ENCODE measurements at regions not wholly inside any gene's neighbourhood (a gene's known extent, or its start where the extent isn't known, plus 50 kb on each side); places are given as distances from the start of the nearest gene placed in this dataset.
"Not testable (repeated sequence)": the region's sequence is repeated elsewhere in the genome, so short reads cannot be mapped to it uniquely, and the experiment has no call there.

DNA sequence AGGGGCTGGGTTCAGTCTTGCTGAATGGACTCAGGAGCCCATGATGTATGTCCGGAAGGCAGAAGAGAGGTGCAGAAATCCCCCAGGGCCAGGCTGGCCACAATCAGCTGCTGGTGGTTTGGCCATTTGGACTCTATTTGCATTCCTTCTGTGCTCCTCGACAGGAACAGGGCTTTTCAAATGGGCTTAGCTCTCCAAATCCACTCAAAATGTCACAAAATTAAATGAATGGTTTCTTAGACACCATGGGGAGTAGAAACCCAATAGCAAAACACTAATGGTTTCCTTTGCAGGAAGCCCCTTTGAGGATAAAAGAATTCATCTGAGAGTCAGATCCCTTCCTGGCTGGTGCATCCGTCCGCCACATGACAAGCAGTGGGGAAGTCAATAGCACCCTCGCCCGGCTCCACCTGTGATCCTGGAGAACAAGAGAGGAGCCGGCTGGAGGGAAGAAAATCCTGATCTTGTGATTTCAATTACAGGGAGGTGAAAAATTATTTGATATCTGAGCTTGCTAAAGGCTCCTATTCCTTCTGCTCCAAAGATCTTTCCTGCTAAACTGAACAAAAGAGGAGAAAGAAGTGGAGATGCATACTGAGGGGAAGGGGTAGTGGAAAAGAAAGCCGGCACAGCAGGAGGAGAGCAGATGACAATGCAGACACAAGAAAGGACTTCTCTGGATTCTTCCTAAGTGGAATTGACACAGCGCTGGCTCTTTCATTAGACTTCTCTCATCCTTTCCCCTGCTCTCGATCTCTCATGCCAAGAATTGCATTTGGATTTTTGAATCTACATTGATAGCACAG, 190.7 kb downstream of the C7orf25 start:
- DNase-seq (ENCODE audit: low spot score), result no peak

- no peak for DNase-seq (ENCODE audit: low spot score)
These were observed 191.9 kb downstream of the C7orf25 start for GRCh38 chr7:42720012-42720411.

DNA sequence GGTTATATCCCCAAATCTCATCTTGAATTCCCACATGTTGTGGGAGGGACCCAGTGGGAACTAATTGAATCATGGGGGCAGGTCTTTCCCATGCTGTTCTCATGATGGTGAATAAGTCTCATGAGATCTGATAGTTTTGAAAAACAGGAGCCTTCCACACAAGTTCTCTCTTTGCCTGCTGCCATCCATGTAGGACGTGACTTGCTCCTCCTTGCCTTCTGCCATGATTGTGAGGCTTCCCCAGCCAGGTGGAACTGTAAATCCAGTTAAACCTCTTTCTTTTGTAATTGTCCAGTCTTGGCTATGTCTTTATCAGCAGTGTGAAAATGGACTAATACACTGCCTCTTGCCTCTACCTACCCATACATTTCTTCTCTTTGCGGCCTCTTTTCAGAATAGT, 193.4 kb downstream of the C7orf25 start:
- DNase-seq (ENCODE audit: low spot score), result not testable (repeated sequence)

- DNase-seq (ENCODE audit: low spot score), result no peak
These were observed 197.5 kb downstream of the C7orf25 start for GRCh38 chr7:42714356-42714755.

- no peak for DNase-seq (ENCODE audit: low spot score)
These were observed 202.6 kb downstream of the C7orf25 start for GRCh38 chr7:42709284-42709683.

DNA sequence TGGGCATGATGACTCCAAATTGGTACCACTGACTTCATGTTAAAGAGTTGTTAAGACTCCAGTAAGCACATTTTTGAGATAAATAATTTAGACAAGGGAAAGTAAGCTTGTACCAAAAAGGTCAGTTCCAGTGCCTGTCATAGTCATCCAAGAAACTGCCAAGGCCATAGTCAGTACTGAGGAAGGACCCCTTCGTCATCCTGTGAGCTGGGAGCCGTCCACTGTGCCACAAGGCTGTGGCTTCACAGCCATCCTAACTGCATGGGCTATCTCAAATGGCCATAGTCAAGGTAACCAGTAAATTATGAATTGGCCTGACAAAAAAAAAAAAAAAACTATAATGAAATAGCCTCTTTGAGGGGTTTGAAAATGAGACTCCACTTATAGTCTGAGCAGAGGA, 207.2 kb downstream of the C7orf25 start:
- no peak for DNase-seq (ENCODE audit: low spot score)

- no peak for DNase-seq (ENCODE audit: low spot score)
These were observed 209.2 kb downstream of the C7orf25 start for GRCh38 chr7:42702647-42703046.

DNA sequence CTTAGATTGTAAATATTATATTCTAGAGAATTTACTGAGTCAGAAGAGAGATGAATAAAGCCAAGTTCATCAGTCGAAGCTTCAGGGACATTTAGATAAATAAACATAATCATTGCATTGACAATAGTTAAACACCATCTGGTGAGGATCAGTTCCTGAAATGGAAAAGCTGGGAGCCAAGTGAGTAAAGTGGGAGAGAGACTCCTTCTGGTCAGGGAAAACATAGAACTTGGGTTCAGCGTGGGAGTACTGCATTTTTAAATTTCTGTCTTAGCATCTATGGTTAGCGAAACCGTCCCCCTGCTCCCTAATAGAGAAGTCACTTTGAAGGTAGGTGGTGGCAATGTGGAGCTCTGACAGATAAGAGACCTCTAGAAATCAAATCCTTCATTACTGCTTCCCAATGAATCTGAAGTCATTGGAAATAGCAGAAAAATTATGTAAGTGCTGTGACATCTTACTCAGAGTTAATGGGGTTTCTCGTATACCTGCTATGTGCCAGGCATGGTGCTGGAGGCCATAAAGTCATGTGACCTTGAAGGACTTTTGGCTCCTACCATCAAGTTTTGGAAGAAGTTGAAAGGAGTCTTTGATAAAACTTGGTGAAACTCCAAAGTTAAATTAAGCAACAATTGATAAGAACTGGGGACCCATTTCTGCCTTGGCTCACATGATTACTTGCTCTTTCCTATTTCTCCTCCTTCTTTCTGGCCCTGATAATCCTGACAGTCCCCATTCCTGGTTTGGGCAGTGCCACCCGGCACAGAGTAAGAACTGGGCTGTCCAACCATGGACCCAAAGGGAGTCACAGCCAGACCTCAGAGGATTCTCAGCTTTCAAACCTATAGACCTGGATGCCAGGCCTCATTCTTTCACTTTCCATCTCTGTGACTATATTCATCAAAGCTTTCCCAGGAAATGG, 211.2 kb downstream of the C7orf25 start:
- no peak for DNase-seq (ENCODE audit: low spot score)

DNA sequence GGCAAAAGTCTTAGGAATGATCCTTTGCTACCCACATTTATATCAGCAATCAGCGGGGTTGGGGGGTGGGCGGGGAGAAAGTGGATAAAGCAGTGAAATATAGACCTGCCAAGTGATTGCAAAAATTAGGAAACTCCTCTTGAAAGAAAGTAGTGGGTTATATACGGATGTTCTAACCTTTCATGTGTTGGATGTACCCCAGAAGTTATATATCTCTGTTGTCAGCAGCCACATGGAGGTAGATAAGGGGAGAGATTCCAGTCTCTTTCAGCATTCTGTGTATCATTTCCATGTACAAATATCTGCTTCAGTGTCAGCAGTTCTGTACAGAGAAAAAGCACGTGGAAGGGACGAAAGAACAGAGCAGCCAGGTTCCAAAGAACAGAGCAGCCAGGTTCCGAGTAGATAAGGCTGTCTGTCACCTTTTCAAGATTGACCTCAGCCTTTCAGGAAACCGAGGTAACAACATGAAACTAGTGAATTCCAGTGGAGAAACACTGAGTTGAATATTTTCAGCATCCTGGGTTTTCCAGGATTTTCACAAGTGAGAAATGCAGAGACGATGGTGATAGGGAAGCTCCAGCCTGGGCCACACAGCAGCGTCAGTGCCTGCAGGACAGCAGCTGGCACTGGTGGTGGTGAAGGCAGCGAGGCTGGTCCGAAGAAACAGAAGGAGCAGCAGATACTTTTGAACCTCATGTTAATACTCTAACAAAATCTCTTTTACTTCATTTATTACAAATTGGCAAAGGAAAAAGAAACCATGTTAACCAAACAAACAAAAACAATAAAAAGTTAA, 212.3 kb downstream of the C7orf25 start:
- DNase-seq (ENCODE audit: low spot score), result no peak

GRCh38 chr7:42698600-42699374, 213.1 kb downstream of the C7orf25 start:
- DNase-seq (ENCODE audit: low spot score), result no peak

DNA sequence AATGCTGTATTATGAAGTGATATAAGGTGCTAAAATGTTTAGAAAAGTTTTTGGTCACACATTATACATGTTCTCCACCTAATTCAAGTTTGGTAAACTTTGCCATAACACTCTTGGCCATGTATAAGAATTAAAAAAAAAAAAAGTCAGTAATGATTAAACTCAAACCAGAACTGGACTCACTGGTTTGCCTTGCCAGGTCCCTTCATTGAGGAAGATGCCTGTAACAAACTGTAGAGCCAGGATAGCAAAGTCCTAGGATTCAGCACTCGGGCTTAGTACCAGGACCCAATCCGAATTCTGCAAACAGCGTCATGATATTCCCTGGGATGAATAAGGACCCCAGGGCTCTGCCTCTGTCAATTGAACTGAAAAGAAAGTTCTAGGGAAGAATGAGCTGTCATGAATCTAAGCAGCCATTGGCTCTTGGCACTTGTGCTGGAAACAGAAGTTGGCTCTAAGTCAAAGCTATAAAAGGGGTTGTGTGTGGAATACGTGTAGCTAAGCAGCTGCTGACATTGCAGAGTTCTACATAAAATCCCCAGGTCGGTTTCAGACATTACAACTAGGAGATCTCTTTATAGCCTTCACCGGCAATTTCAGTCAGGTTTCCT, 216.9 kb downstream of the C7orf25 start:
- no peak for DNase-seq (ENCODE audit: low spot score)

DNA sequence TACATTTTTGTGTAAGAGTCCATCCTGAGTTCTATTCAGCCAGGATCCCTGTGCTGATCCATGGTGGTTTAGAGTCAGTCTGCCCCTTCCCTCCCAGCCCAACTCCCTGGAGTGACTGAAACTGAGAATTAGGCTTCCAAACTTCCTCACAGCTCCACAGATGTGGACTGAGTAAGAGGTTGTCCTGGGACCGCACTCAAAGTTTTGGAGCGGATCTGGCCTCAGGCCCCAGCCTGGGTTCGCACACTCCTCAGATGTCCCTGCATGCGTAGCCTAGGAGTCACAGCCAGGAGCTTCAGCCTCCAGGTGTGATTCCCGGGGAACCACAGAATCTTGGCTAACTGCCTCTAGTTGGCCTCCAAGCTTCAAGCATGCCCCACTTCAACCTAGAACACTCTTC, 218.1 kb downstream of the C7orf25 start:
- DNase-seq (ENCODE audit: low spot score), result no peak

DNA sequence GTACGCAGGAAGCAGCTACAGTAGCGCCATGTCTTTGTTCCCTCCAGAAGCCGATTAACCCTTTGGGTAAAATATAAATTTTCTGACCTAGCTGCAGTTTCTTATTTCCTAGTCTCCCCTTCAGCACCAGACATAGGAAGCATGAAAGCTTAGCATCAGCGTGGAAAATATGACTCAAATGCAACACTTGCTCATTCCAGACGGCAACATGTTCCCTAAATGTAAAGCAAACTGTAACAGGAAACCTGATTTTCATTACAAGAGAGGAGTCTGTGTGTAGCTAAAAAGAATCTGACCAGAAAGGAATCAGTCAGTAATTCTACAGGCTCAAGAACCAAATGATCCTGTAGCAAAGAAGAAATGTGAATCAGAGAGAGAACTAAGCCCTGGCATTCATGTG, 219.2 kb downstream of the C7orf25 start:
- no peak for DNase-seq (ENCODE audit: low spot score)

- no peak for DNase-seq (ENCODE audit: low spot score)
These were observed 220.9 kb downstream of the C7orf25 start for GRCh38 chr7:42690794-42691639.

DNA sequence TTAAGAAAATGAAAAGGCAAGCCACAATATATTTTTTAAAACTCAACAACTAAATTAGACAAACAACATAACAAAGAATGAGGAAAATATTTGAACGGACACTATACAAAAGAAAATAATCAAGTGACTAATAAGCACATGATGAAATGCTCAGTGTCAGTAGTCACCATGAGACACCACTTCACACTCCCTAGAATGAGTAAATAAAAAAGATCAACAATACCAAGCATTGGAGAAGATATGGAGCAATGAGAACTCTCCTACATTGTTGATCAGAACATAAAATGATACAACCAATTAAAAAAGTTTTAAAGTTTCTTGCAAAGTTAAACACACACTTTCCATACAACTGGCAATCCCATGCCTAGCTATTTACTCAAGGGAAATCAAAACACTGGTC, 222.2 kb downstream of the C7orf25 start:
- no peak for DNase-seq (ENCODE audit: low spot score)

- no peak for DNase-seq (ENCODE audit: low spot score)
These were observed 223.9 kb downstream of the C7orf25 start for GRCh38 chr7:42688056-42688371.

DNA sequence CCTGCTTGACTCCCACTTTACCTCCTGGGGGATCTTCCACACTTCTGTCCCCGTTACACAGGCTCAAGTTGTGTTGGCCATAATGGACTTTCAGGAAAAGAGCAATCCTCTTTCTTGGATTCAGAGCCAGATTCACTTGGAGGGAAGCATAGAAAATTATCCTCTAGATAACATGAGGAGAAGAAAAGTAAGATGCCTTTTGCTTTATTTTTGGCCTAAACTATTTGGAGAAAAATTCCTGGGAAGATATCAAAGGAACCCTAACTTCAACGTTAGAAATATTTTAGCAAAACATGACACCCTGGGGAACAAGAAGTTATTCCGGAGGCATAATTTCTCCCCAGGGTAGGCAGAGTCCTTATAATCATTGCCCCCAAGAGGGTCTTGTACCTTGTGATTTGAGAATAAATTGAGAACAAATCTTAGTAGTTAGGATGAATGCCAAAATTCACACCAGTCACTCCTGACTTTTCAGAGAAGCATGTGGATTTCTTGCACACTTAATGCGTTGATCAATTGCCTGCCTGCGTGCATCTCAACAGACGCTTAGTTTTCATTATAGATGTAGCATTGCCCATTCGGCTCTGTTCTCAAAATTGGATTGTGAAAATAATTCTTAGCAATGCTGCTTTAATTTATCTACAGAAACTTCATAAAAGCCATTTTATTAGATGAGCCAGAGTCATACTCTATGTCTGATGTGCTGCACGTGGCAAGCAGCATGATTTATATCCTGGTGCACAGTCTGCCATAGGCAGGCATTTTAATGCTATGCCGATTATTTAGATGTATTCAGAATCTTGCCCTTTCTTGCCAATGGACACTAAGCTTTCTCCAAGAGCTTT, 224.4 kb downstream of the C7orf25 start:
- DNase-seq (ENCODE audit: low spot score), result no peak

DNA sequence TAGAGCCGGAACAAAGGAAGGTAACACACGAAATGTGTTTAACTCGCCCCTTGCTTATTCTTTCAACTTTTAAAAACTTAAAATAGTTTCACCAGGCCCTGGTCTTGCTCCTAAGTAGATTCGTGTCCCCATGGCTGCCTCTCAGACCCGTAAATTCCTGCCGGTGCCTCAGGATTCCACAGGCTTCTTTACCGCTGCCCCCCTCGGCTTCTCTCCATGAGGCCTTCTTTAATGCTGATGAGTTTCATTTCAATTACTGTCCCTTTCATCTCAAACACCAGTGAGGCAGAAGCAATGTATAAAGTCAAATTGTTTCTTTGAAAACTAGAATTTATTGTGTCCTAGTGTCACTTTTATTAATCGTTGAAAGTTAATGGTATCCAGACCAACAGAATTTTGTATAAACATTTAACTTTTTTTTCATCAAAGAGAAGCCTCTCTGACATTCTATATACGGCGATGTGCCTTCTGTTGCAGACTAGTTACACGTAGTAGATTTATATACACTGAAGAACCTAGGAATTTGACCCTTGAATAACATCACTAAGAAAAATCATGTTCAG, 225.2 kb downstream of the C7orf25 start:
- DNase-seq (ENCODE audit: low spot score), result no peak

GRCh38 chr7:42685911-42686310, 226.0 kb downstream of the C7orf25 start:
- no peak for DNase-seq (ENCODE audit: low spot score)
